Mucosa of descending colon (tissue), 3 donors: ENCODE measurements at regions not wholly inside any gene's neighbourhood (a gene's known extent, or its start where the extent isn't known, plus 50 kb on each side); places are given as distances from the start of the nearest gene placed in this dataset.

Source experiments
- ATAC-seq: fragments of 200-7000 bp; cut with Tn5 transposase; one replicate; pipeline ENCODE4 v1.9.1; 2020; ENCODE audit warnings: mild to moderate bottlenecking, moderate library complexity
- DNase-seq, 3 donors: peaks; one replicate each; pipeline ENCODE4 v3.0.0-alpha.2; 2020
- H3K36me3 ChIP-seq: fragments of 200-600 bp; one replicate; pipeline ENCODE4 v1.8.0; 2021; ENCODE audit warnings: low read depth, mild to moderate bottlenecking
- H3K4me1 ChIP-seq: fragments of 200-600 bp; one replicate; pipeline ENCODE4 v1.8.0; 2021; ENCODE audit warnings: low read depth, mild to moderate bottlenecking
- H3K4me3 ChIP-seq: fragments of 200-600 bp; one replicate; pipeline ENCODE4 v1.8.0; 2021; ENCODE audit warnings: mild to moderate bottlenecking
- H3K9me3 ChIP-seq: fragments of 200-600 bp; one replicate; pipeline ENCODE4 v1.8.0; 2021; ENCODE audit warnings: mild to moderate bottlenecking
- intact Hi-C, 2 donors: fragments of 100-400 bp; cut with DNase I in 1 of 2; cut with micrococcal nuclease in 1 of 2; formaldehyde crosslinking; loops; one replicate each; pipeline versions ENCODE4 v1.11.0 to v1.11.1; 2022; cut with DNase I, micrococcal nuclease
- TF ChIP-seq, protein P1 (sequence below): fragments of 200-600 bp; IDR thresholded peaks from one replicate; pipeline ENCODE4 v1.8.0; 2022; ENCODE audit warnings: antibody characterized with exemption, mild to moderate bottlenecking
- donor health status: DM: no; HTN: no; CAD: no; lungs with moderate emphysema.
- donor health status: DM: no; HTN: no; CAD: no.
- donor health status: DM: no; HTN: yes; CAD: no.

DNA sequence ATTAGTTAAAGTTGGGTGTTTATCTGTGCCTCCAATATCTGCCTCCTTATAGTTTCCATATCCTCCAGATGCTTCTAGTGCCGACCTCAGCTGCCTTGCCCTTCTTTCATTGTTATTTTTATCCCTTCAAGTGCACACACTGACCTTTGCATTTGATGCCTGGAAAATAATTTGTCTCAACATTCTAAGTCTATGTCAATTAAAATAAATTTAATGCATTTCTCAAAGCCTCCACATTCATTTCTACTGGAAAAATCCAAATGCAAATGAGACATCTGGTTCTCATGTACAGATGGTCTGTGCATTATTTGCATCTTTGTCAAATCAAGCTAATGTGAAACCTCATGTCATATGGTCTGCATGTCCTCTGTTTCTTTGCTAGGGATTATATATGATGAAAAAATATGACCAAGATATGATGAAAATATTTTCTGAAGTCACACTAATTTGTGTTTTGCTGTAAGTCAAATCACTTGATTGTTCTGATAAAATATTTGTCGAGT is 61.4 kb downstream of the TMEM100 start:
- no peak for ATAC-seq

DNA sequence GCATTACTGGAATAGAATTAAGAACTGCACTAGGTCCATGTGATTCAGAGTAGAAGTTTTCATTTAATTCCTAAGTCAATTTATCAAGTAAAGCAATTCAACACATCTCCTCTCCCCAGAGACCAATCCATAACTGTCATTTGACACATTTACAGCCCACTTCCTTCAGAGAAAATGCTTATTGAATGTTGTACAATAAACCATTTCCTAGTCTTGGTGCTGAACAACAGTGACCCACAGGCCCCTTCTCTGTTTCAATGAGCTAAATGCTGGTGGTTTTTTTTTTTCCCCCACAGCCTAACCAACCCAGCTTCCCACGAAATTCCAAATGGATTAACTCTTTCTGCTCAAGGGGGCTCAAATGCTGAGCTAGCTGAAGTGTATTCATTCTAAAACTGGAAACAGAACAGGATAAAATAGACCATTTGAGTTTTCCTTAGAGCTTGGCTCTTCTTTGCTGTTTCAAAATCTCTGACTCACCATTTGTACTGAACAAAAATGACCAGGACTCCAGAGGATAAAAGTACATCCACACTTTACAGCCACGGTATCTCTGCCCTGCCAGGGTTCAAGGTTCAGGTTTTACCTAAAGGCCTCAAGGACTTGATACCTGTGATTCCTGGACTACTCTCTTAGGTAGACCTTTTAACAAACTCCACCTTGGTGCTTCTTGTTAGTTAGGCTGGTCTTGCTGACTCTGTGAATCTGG is 62.3 kb downstream of the TMEM100 start:
- Histone ChIP-seq H3K9me3 (no peaks in the 10 kb centered on the region), H3K36me3 (no peaks in the 10 kb centered on the region), H3K4me3 (no peak overlapping the region), H3K4me1 (no peaks in the 10 kb centered on the region)
- peak in 1 of 3 donors; percentile 8 for DNase-seq
- ATAC-seq, result no peak
- intact Hi-C loops, result no loop called here
- TF ChIP-seq, protein P1, sequence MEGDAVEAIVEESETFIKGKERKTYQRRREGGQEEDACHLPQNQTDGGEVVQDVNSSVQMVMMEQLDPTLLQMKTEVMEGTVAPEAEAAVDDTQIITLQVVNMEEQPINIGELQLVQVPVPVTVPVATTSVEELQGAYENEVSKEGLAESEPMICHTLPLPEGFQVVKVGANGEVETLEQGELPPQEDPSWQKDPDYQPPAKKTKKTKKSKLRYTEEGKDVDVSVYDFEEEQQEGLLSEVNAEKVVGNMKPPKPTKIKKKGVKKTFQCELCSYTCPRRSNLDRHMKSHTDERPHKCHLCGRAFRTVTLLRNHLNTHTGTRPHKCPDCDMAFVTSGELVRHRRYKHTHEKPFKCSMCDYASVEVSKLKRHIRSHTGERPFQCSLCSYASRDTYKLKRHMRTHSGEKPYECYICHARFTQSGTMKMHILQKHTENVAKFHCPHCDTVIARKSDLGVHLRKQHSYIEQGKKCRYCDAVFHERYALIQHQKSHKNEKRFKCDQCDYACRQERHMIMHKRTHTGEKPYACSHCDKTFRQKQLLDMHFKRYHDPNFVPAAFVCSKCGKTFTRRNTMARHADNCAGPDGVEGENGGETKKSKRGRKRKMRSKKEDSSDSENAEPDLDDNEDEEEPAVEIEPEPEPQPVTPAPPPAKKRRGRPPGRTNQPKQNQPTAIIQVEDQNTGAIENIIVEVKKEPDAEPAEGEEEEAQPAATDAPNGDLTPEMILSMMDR, result no peak

More for the DNA sequence above, 61.4 kb downstream of the TMEM100 start:
- no peaks in the 10 kb centered on the region for H3K9me3 ChIP-seq
- no peak for DNase-seq
- TF ChIP-seq, protein P1, result no peak
- intact Hi-C loops, result no loop called here
- H3K36me3 ChIP-seq, result no peaks in the 10 kb centered on the region
- no peak overlapping the region for H3K4me3 ChIP-seq
- no peaks in the 10 kb centered on the region for H3K4me1 ChIP-seq

DNA sequence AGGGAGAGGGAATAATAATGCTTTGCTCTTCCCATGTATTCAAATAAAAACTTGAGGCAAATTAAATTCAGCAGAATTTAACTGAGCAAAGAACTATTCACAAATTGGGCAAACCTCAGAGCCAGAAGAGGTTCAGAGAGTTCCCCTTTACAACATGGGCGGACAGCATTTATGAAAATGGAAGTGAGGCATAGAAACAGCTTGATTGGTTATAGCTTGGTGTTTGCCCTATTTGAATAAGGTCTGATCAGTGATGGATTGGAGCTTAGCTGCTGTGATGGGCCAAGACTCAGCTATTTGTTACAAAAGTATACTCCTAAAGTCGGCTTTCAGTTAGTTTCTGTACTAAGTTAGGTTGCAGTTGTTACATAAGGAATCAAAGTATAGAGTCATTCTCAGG is 63.0 kb downstream of the TMEM100 start:
- DNase-seq (no peak), ATAC-seq (no peak)
- TF ChIP-seq, protein P1, result no peak
- no peaks in the 10 kb centered on the region for H3K36me3 ChIP-seq
- intact Hi-C loops, result no loop called here
- H3K4me1 ChIP-seq, result no peaks in the 10 kb centered on the region
- no peaks in the 10 kb centered on the region for H3K9me3 ChIP-seq
- no peak overlapping the region for H3K4me3 ChIP-seq

DNA sequence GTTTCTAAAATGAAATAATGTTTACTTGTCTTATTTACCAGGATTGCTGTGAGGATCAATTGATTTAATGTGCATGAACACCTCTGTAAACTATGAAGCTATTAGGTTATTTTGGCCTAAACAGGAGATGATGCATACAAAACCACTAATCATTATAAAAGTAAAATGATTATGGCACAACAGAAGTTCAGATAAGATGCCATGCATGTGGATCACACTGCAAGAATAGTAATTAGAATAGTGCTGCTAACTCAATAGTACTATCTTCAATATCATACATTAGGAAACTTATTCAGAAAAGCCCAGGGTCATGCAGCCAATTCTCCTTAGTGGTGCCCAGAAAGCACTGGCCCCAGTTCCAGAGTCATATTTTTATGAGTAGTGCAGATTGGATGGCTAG is 66.9 kb downstream of the TMEM100 start:
- Histone ChIP-seq H3K4me3 (no peak overlapping the region), H3K4me1 (no peaks in the 10 kb centered on the region), H3K36me3 (no peaks in the 10 kb centered on the region), H3K9me3 (no peaks in the 10 kb centered on the region)
- DNase-seq (no peak), ATAC-seq (no peak)
- intact Hi-C loops, result no loop called here
- TF ChIP-seq, protein P1, result no peak

DNA sequence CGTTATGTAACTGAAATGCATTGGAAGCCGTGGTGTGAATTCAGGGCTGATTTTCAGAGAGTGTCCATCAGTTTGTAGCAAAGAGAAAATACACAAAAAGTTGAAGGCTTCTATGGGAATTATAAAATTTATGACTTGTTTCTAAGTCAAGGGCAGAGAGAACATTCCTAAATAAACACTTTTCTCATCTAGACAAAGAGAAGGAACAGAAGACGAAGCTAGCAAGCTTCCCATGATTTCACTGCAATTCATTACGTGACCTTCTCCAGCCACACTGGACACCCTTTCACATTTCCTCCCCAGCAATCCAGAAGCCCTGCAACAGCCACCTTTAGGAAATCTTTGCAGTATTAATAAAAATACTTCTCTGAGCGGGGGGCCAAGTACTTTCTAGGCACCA is 67.8 kb downstream of the TMEM100 start:
- TF ChIP-seq, protein P1, result no peak
- no peaks in the 10 kb centered on the region for H3K4me1 ChIP-seq
- ATAC-seq, result no peak
- H3K36me3 ChIP-seq, result no peaks in the 10 kb centered on the region
- no peak for DNase-seq
- no peaks in the 10 kb centered on the region for H3K9me3 ChIP-seq
- intact Hi-C loops, result no loop called here
- H3K4me3 ChIP-seq, result no peak overlapping the region
